ENCODE measurements at regions not wholly inside any gene's neighbourhood (a gene's known extent, or its start where the extent isn't known, plus 50 kb on each side); places are given as distances from the start of the nearest gene placed in this dataset.

GRCh38 chr6:79373246-79373645 lies 138.8 kb upstream of the HMGN3 start:
- TF ChIP-seq CTCF (IDR thresholded peaks at IDR 0.05) (no peak), JUND (IDR thresholded peaks at IDR 0.05) (no peak), USF2 (IDR thresholded peaks at IDR 0.05; ENCODE audit: borderline replicate concordance, low read depth, low read length) (no peak), EP300 (IDR thresholded peaks at IDR 0.05; ENCODE audit: borderline replicate concordance in 1 of 2, low read depth in 1 of 2, low read length in 1 of 2) (no peak), FOXJ3 (CRISPR knock-in tag; IDR thresholded peaks at IDR 0.05) (no peak), POLR2AphosphoS5 (IDR thresholded peaks at IDR 0.05; ENCODE audit: low read depth, low read length) (no peak)

Measured in SK-N-SH (cell line).